ENCODE measurements at regions not wholly inside any gene's neighbourhood (a gene's known extent, or its start where the extent isn't known, plus 50 kb on each side); places are given as distances from the start of the nearest gene placed in this dataset.

DNA sequence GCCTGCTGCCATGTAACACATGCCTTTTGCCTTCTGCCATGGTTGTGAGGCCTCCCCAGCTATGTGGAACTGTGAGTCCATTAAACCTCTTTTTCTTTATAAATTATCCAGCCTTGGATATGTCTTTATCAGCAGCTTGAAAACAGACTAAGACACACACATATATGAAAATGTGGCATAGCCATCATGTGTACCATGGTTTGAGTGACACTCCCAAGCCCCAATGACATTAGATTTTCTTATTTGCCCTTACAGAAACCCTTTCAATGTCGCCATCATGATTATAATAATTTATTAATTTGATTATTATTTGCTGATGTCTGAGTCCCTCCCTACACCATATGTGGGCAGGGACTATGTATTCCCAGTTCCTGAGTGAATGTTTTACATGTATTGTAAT, 63.5 kb upstream of the FGGY start:
- no peaks in the 10 kb centered on the region for H3K27me3 ChIP-seq (ENCODE audit: control insufficient read depth, insufficient read depth, low read length)
- POLR2A ChIA-PET: no interaction called here
- no peak for ATAC-seq

DNA sequence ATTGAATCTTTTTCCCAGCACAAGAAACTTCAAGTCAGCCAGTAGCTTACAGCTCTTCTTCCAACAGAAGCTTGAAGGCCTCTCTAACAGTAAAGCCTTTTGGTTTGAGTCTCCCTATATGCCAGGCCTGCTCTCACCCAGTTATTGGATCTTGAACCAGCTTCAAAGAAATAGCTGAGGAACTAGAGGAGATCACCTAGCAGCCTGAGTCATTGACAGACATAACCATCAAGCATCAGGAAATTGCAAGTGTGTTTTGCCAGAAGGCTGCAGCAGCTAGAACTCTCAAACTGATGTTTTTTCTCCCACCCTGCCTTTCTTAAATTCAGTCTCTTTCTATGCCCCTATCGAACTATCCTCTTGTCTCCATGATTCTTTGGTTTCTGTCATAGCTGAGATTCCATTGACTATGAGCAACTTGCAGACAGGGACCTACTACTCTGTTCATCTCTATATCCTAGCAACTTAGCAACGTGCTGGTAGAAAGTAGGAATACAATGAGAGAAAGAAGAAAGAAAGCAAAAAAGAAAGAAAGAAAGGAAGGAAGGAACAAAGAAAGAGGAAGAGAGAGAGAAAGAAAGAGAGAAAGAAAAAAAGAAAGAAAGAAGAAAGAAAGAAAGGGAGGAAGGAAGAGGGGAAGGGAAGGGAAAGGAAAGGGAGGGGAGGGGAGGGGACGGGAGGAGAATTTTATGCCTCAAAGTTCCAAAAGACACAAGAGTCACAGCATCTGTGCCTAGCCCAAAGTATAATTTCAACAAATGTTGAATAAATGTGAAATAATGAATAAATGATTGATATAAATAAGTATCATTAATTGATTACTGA, 60.0 kb upstream of the FGGY start:
- POLR2A ChIA-PET: no interaction called here
- in situ Hi-C loops (cut with HindIII; ENCODE audit: low pct_unique_long_range_greater_than_20kb, low sequenced_read_pairs): no loop called here
- no peak for ATAC-seq
- Histone ChIP-seq H3K36me3 (ENCODE audit: control insufficient read depth, insufficient read depth, low read length) (no peaks in the 10 kb centered on the region), H3K4me3 (ENCODE audit: low read depth in 2 of 2, low read length in 2 of 2) (no peak overlapping the region), H3K4me1 (ENCODE audit: control insufficient read depth, insufficient read depth, low read length) (no peaks in the 10 kb centered on the region), H3K9me3 (ENCODE audit: control insufficient read depth, insufficient read depth, low read depth, low read length) (no peaks in the 10 kb centered on the region), H3K27ac (ENCODE audit: low read length) (no peak overlapping the region), H3K27me3 (ENCODE audit: control insufficient read depth, insufficient read depth, low read length) (no peaks in the 10 kb centered on the region)
- TF ChIP-seq, protein P1, sequence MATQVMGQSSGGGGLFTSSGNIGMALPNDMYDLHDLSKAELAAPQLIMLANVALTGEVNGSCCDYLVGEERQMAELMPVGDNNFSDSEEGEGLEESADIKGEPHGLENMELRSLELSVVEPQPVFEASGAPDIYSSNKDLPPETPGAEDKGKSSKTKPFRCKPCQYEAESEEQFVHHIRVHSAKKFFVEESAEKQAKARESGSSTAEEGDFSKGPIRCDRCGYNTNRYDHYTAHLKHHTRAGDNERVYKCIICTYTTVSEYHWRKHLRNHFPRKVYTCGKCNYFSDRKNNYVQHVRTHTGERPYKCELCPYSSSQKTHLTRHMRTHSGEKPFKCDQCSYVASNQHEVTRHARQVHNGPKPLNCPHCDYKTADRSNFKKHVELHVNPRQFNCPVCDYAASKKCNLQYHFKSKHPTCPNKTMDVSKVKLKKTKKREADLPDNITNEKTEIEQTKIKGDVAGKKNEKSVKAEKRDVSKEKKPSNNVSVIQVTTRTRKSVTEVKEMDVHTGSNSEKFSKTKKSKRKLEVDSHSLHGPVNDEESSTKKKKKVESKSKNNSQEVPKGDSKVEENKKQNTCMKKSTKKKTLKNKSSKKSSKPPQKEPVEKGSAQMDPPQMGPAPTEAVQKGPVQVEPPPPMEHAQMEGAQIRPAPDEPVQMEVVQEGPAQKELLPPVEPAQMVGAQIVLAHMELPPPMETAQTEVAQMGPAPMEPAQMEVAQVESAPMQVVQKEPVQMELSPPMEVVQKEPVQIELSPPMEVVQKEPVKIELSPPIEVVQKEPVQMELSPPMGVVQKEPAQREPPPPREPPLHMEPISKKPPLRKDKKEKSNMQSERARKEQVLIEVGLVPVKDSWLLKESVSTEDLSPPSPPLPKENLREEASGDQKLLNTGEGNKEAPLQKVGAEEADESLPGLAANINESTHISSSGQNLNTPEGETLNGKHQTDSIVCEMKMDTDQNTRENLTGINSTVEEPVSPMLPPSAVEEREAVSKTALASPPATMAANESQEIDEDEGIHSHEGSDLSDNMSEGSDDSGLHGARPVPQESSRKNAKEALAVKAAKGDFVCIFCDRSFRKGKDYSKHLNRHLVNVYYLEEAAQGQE (IDR thresholded peaks at IDR 0.05; ENCODE audit: insufficient read depth in 1 of 2, low read depth in 2 of 2, low read length in 1 of 2): no peak
- TF ChIP-seq POLR2AphosphoS5 (IDR thresholded peaks at IDR 0.05; ENCODE audit: low read depth, low read length) (no peak), TCF7L2 (IDR thresholded peaks at IDR 0.05; ENCODE audit: low read depth, low read length) (no peak), SIN3A (IDR thresholded peaks at IDR 0.05; ENCODE audit: borderline replicate concordance, insufficient read depth, low read depth, low read length) (no peak)
- TF ChIP-seq, protein P2, sequence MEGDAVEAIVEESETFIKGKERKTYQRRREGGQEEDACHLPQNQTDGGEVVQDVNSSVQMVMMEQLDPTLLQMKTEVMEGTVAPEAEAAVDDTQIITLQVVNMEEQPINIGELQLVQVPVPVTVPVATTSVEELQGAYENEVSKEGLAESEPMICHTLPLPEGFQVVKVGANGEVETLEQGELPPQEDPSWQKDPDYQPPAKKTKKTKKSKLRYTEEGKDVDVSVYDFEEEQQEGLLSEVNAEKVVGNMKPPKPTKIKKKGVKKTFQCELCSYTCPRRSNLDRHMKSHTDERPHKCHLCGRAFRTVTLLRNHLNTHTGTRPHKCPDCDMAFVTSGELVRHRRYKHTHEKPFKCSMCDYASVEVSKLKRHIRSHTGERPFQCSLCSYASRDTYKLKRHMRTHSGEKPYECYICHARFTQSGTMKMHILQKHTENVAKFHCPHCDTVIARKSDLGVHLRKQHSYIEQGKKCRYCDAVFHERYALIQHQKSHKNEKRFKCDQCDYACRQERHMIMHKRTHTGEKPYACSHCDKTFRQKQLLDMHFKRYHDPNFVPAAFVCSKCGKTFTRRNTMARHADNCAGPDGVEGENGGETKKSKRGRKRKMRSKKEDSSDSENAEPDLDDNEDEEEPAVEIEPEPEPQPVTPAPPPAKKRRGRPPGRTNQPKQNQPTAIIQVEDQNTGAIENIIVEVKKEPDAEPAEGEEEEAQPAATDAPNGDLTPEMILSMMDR (IDR thresholded peaks at IDR 0.05): no peak
- BruUV-seq (replicated peaks): no TSS peak
- intact Hi-C loops (cut with micrococcal nuclease; ENCODE audit: unreplicated experiment): no loop called here
- CTCF ChIA-PET: no interaction called here
- DNase-seq (ENCODE audit: low read depth, low spot score): no peak

More for the DNA sequence above, 63.5 kb upstream of the FGGY start:
- Histone ChIP-seq H3K4me3 (ENCODE audit: low read depth in 2 of 2, low read length in 2 of 2) (no peak overlapping the region), H3K4me1 (ENCODE audit: control insufficient read depth, insufficient read depth, low read length) (no peaks in the 10 kb centered on the region), H3K27ac (ENCODE audit: low read length) (no peak overlapping the region), H3K36me3 (ENCODE audit: control insufficient read depth, insufficient read depth, low read length) (no peaks in the 10 kb centered on the region), H3K9me3 (ENCODE audit: control insufficient read depth, insufficient read depth, low read depth, low read length) (no peaks in the 10 kb centered on the region)
- BruUV-seq (replicated peaks): no TSS peak
- CTCF ChIA-PET: no interaction called here
- intact Hi-C loops (cut with micrococcal nuclease; ENCODE audit: unreplicated experiment) (no loop called here), in situ Hi-C loops (cut with HindIII; ENCODE audit: low pct_unique_long_range_greater_than_20kb, low sequenced_read_pairs) (no loop called here)
- TF ChIP-seq TCF7L2 (IDR thresholded peaks at IDR 0.05; ENCODE audit: low read depth, low read length): no peak
- TF ChIP-seq, protein P2 (IDR thresholded peaks at IDR 0.05): no peak
- no peak for TF ChIP-seq POLR2AphosphoS5 (IDR thresholded peaks at IDR 0.05; ENCODE audit: low read depth, low read length)
- TF ChIP-seq SIN3A (IDR thresholded peaks at IDR 0.05; ENCODE audit: borderline replicate concordance, insufficient read depth, low read depth, low read length): no peak
- TF ChIP-seq, protein P1 (IDR thresholded peaks at IDR 0.05; ENCODE audit: insufficient read depth in 1 of 2, low read depth in 2 of 2, low read length in 1 of 2): no peak
- no peak for DNase-seq (ENCODE audit: low read depth, low spot score)
